ENCODE measurements at regions not wholly inside any gene's neighbourhood (a gene's known extent, or its start where the extent isn't known, plus 50 kb on each side); places are given as distances from the start of the nearest gene placed in this dataset.

- no peak overlapping the region for H3K4me2 ChIP-seq (ENCODE audit: insufficient read depth, low read length)
- H3K9ac ChIP-seq (ENCODE audit: low read depth, low read length), result no peak overlapping the region
- H3K79me2 ChIP-seq (ENCODE audit: insufficient read depth, low read length), result no peaks in the 10 kb centered on the region
- ATAC-seq (ENCODE audit: insufficient read depth, low read depth) (no peak), DNase-seq (no peak)
- no peak overlapping the region for H3K4me3 ChIP-seq (ENCODE audit: low read depth in 1 of 2, low read length in 2 of 2)
- no peak for TF ChIP-seq CTCF (IDR thresholded peaks at IDR 0.05; ENCODE audit: borderline replicate concordance, extremely low read depth, low read length, poor library complexity, severe bottlenecking)
- peak overlapping the region; percentile 100; the same call in 1 of the 2 replicates for H3K27ac ChIP-seq (ENCODE audit: low read length)
- H3K36me3 ChIP-seq (ENCODE audit: insufficient read depth, low read length), result no peaks in the 10 kb centered on the region
- peaks cover 58% of the 10 kb centered on the region for H3K4me1 ChIP-seq (ENCODE audit: insufficient read depth, low read length)
- no peaks in the 10 kb centered on the region for H3K9me3 ChIP-seq (ENCODE audit: insufficient read depth, low read length, severe bottlenecking)
- no peaks in the 10 kb centered on the region for H4K20me1 ChIP-seq (ENCODE audit: insufficient read depth, low read length)
- H2AFZ ChIP-seq (ENCODE audit: low read depth, low read length), result no peak overlapping the region
- no peaks in the 10 kb centered on the region for H3K27me3 ChIP-seq (ENCODE audit: insufficient read depth, low read length, poor library complexity)
Observed at GRCh38 chr21:38992737-38993136, 187.0 kb downstream of the ETS2 start.

- H3K4me2 ChIP-seq (ENCODE audit: insufficient read depth, low read length), result no peak overlapping the region
- no peak overlapping the region for H3K4me3 ChIP-seq (ENCODE audit: low read depth in 1 of 2, low read length in 2 of 2)
- H3K9me3 ChIP-seq (ENCODE audit: insufficient read depth, low read length, severe bottlenecking), result no peaks in the 10 kb centered on the region
- ATAC-seq (ENCODE audit: insufficient read depth, low read depth) (no peak), DNase-seq (no peak)
- H3K9ac ChIP-seq (ENCODE audit: low read depth, low read length), result 0 out of 2 replicates have a peak overlapping the region, but pooled peaks have one; percentile 5
- no peaks in the 10 kb centered on the region for H3K27me3 ChIP-seq (ENCODE audit: insufficient read depth, low read length, poor library complexity)
- no peaks in the 10 kb centered on the region; the same call in 1 of the 2 replicates for H3K79me2 ChIP-seq (ENCODE audit: insufficient read depth, low read length)
- H2AFZ ChIP-seq (ENCODE audit: low read depth, low read length), result no peak overlapping the region
- H3K27ac ChIP-seq (ENCODE audit: low read length), result peak overlapping the region; percentile 100
- H3K36me3 ChIP-seq (ENCODE audit: insufficient read depth, low read length), result no peaks in the 10 kb centered on the region
- TF ChIP-seq EZH2 (IDR thresholded peaks at IDR 0.05; ENCODE audit: borderline replicate concordance, low read depth, low read length, severe bottlenecking) (no peak), CTCF (IDR thresholded peaks at IDR 0.05; ENCODE audit: borderline replicate concordance, extremely low read depth, low read length, poor library complexity, severe bottlenecking) (no peak)
- no peaks in the 10 kb centered on the region for H4K20me1 ChIP-seq (ENCODE audit: insufficient read depth, low read length)
- peaks cover 62% of the 10 kb centered on the region for H3K4me1 ChIP-seq (ENCODE audit: insufficient read depth, low read length)
Observed at GRCh38 chr21:38990424-38990794, 184.7 kb downstream of the ETS2 start.

- H3K9ac ChIP-seq (ENCODE audit: low read depth, low read length), result no peak overlapping the region
- no peak overlapping the region for H3K4me2 ChIP-seq (ENCODE audit: insufficient read depth, low read length)
- TF ChIP-seq EZH2 (IDR thresholded peaks at IDR 0.05; ENCODE audit: borderline replicate concordance, low read depth, low read length, severe bottlenecking) (no peak), CTCF (IDR thresholded peaks at IDR 0.05; ENCODE audit: borderline replicate concordance, extremely low read depth, low read length, poor library complexity, severe bottlenecking) (no peak)
- H3K27me3 ChIP-seq (ENCODE audit: insufficient read depth, low read length, poor library complexity), result no peaks in the 10 kb centered on the region
- no peak overlapping the region for H3K4me3 ChIP-seq (ENCODE audit: low read depth in 1 of 2, low read length in 2 of 2)
- peak overlapping the region; percentile 100 for H3K27ac ChIP-seq (ENCODE audit: low read length)
- H3K36me3 ChIP-seq (ENCODE audit: insufficient read depth, low read length), result no peaks in the 10 kb centered on the region
- DNase-seq (no peak), ATAC-seq (ENCODE audit: insufficient read depth, low read depth) (no peak)
- no peaks in the 10 kb centered on the region for H4K20me1 ChIP-seq (ENCODE audit: insufficient read depth, low read length)
- H3K4me1 ChIP-seq (ENCODE audit: insufficient read depth, low read length), result peaks cover 67% of the 10 kb centered on the region
- H3K9me3 ChIP-seq (ENCODE audit: insufficient read depth, low read length, severe bottlenecking), result no peaks in the 10 kb centered on the region
- no peak overlapping the region for H2AFZ ChIP-seq (ENCODE audit: low read depth, low read length)
- no peaks in the 10 kb centered on the region; the same call in 1 of the 2 replicates for H3K79me2 ChIP-seq (ENCODE audit: insufficient read depth, low read length)
Observed at GRCh38 chr21:38989745-38990423, 184.2 kb downstream of the ETS2 start.
